Activated naive CD4-positive, alpha-beta T cell treated with anti-CD3 and anti-CD28 coated beads for 36 hours (primary cell): ENCODE measurements at regions not wholly inside any gene's neighbourhood (a gene's known extent, or its start where the extent isn't known, plus 50 kb on each side); places are given as distances from the start of the nearest gene placed in this dataset.
A peak's percentile ranks its signal among the peaks of the same experiment; 100 is the strongest.

Source experiments
- CTCF ChIA-PET: fragments of 350-600 bp; sonication (Branson Sonifier 250); formaldehyde crosslinking; loops from one replicate; lab custom pipeline; 2021; ENCODE audit warnings: antibody characterized with exemption; lab: Charles Lee
- DNase-seq: peaks from one replicate; pipeline ENCODE4 v3.0.0-alpha.2; 2020
- H3K27ac Mint-ChIP-seq: one replicate; pipeline ENCODE4 v1.8.0; 2021; ENCODE audit warnings: mild to moderate bottlenecking, mixed read lengths
- H3K27me3 Mint-ChIP-seq: one replicate; pipeline ENCODE4 v1.8.0; 2021; ENCODE audit warnings: low read depth, mixed read lengths
- H3K36me3 Mint-ChIP-seq: one replicate; pipeline ENCODE4 v1.8.0; 2021; ENCODE audit warnings: low read depth, mixed read lengths
- H3K4me1 Mint-ChIP-seq: one replicate; pipeline ENCODE4 v1.8.0; 2021; ENCODE audit warnings: low read depth, mixed read lengths
- H3K4me3 Mint-ChIP-seq: one replicate; pipeline ENCODE4 v1.8.0; 2021; ENCODE audit warnings: mild to moderate bottlenecking, moderate library complexity, mixed read lengths
- H3K9me3 Mint-ChIP-seq: one replicate; pipeline ENCODE4 v1.8.0; 2021; ENCODE audit warnings: mixed read lengths
- intact Hi-C: fragments of 100-400 bp; cut with micrococcal nuclease; formaldehyde crosslinking; loops from one replicate; pipeline ENCODE4 v1.15.1; 2023

- no peak overlapping the region for H3K27ac Mint-ChIP-seq
- no peak for DNase-seq
- H3K36me3 Mint-ChIP-seq, result no peaks in the 10 kb centered on the region
- no peaks in the 10 kb centered on the region for H3K9me3 Mint-ChIP-seq
- intact Hi-C loops, result no loop called here
- CTCF ChIA-PET, result interaction anchor here (1.0 kb wide), 1 partner anchor 272 kb away, joined by 3 read pairs; no protein-coding TSS in a partner anchor
- H3K4me3 Mint-ChIP-seq, result no peak overlapping the region
- H3K4me1 Mint-ChIP-seq, result no peaks in the 10 kb centered on the region
- no peaks in the 10 kb centered on the region for H3K27me3 Mint-ChIP-seq
Measured at GRCh38 chr7:36018816-36019484, 134.1 kb upstream of the EEPD1 start.

GRCh38 chr7:36019538-36019937 lies 133.5 kb upstream of the EEPD1 start:
- no peak for DNase-seq
- H3K4me3 Mint-ChIP-seq, result no peak overlapping the region
- CTCF ChIA-PET, result interaction anchor here (1.0 kb wide), 1 partner anchor 272 kb away, joined by 3 read pairs; no protein-coding TSS in a partner anchor
- intact Hi-C loops, result no loop called here
- H3K27ac Mint-ChIP-seq, result no peak overlapping the region
- H3K4me1 Mint-ChIP-seq, result no peaks in the 10 kb centered on the region
- H3K27me3 Mint-ChIP-seq, result no peaks in the 10 kb centered on the region
- H3K9me3 Mint-ChIP-seq, result no peaks in the 10 kb centered on the region
- no peaks in the 10 kb centered on the region for H3K36me3 Mint-ChIP-seq

GRCh38 chr7:36019980-36020379 lies 133.1 kb upstream of the EEPD1 start:
- Mint-ChIP-seq H3K4me1 (no peaks in the 10 kb centered on the region), H3K27ac (no peak overlapping the region), H3K9me3 (no peaks in the 10 kb centered on the region), H3K36me3 (no peaks in the 10 kb centered on the region), H3K4me3 (no peak overlapping the region), H3K27me3 (no peaks in the 10 kb centered on the region)
- CTCF ChIA-PET, result interaction anchor here (1.1 kb wide), 2 partner anchors 272 to 299 kb away, joined by 3 to 5 read pairs; no protein-coding TSS in a partner anchor
- DNase-seq, result no peak
- intact Hi-C loops, result no loop called here

DNA sequence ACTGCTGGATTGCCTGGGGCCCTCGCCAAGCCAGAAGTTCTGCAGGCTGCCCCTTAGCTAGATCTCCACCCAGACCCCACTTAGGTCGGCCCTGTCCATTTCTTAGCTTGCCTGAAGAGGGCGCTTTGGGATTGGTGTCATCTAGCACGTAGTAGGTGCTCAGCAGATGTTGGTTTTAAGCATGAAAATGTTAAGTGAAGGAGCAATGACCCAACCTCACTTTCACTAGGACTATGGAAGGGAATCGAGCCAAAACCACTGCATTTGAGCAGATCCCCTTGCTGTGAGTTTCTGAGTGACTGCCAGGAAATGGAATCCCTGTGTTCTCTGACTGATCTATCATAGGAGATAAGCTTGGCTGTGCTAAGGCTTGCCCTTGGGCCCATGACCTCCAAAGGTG lies 131.7 kb upstream of the EEPD1 start:
- H3K27me3 Mint-ChIP-seq, result no peaks in the 10 kb centered on the region
- CTCF ChIA-PET, result interaction anchor here (0.8 to 1.5 kb wide), 5 partner anchors 13 to 271 kb away, joined by 3 to 7 read pairs (median 3); no protein-coding TSS in a partner anchor
- no peaks in the 10 kb centered on the region for H3K36me3 Mint-ChIP-seq
- H3K4me1 Mint-ChIP-seq, result no peaks in the 10 kb centered on the region
- no peak overlapping the region for H3K27ac Mint-ChIP-seq
- intact Hi-C loops, result loop anchor here (1.0 kb wide), 1 partner anchor 270 kb away; no protein-coding TSS in a partner anchor
- H3K9me3 Mint-ChIP-seq, result no peaks in the 10 kb centered on the region
- H3K4me3 Mint-ChIP-seq, result no peak overlapping the region
- peak; percentile 38 for DNase-seq

DNA sequence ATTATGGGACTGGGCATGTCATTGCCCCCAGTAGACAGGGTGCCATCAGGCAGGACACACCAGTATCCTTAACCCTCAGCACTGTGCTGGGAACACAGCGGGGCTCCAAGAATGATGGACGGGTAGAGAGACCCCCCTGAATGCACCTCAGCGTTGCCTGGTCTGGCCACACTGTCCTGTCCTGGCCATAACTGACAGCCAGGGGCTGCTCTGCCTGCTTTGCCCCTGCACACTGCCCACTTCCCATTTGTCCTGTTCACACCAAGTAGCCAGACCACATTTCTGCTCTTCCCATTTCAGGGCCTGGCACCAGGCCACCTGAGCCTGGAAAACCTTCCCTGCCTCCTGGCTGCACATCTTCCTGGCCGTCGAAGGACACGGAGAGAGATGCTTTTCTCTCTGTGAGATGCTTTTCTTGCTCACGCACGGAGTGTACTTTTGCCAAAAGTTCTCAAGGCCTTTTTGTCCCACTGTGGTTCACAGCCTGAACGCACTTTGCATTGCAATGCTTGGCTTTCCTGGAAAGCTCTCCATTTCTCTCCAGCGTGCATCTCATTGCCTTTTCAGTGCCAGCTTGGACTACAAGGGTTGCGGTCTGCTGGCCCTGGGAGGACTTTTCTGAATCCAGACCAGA lies 131.0 kb upstream of the EEPD1 start:
- no peaks in the 10 kb centered on the region for H3K9me3 Mint-ChIP-seq
- H3K36me3 Mint-ChIP-seq, result no peaks in the 10 kb centered on the region
- intact Hi-C loops, result loop anchor here (1.0 kb wide), 1 partner anchor 269 kb away; no protein-coding TSS in a partner anchor
- no peak overlapping the region for H3K27ac Mint-ChIP-seq
- no peaks in the 10 kb centered on the region for H3K4me1 Mint-ChIP-seq
- H3K4me3 Mint-ChIP-seq, result no peak overlapping the region
- H3K27me3 Mint-ChIP-seq, result no peaks in the 10 kb centered on the region
- CTCF ChIA-PET, result interaction anchor here (0.9 to 1.5 kb wide), 2 partner anchors 93 to 266 kb away, joined by 3 to 7 read pairs; no protein-coding TSS in a partner anchor
- no peak for DNase-seq

GRCh38 chr7:36023033-36023560 lies 130.0 kb upstream of the EEPD1 start:
- Mint-ChIP-seq H3K9me3 (no peaks in the 10 kb centered on the region), H3K27me3 (peaks cover 4% of the 10 kb centered on the region), H3K27ac (no peak overlapping the region), H3K36me3 (no peaks in the 10 kb centered on the region), H3K4me1 (no peaks in the 10 kb centered on the region), H3K4me3 (no peak overlapping the region)
- CTCF ChIA-PET, result no interaction called here
- no peak for DNase-seq
- intact Hi-C loops, result no loop called here

DNA sequence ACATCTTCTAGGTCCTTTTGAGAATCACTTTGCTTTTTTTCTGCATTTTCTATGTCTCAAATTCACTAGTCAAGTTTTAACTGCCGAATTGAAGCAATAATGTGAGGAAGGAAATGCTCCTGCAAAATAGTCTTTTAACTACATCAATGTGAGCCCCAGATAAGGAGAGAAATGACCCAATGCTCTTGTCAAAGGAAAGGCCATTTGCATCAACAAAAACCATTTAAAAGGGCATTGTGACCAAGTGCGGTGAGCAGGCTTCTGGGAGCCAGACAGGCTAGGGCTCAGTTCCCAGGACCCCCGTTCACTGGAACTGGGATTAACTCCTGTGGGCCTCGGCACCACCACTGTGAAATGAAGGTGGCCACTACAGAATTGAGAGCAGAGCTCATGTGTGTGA lies 127.9 kb upstream of the EEPD1 start:
- Mint-ChIP-seq H3K4me1 (no peaks in the 10 kb centered on the region), H3K27me3 (peaks cover 4% of the 10 kb centered on the region), H3K4me3 (no peak overlapping the region), H3K27ac (no peak overlapping the region), H3K9me3 (no peaks in the 10 kb centered on the region), H3K36me3 (no peaks in the 10 kb centered on the region)
- intact Hi-C loops, result no loop called here
- DNase-seq, result no peak
- CTCF ChIA-PET, result no interaction called here

GRCh38 chr7:36029311-36029710 lies 123.7 kb upstream of the EEPD1 start:
- Mint-ChIP-seq H3K36me3 (no peaks in the 10 kb centered on the region), H3K27ac (no peak overlapping the region), H3K4me3 (no peak overlapping the region), H3K9me3 (no peaks in the 10 kb centered on the region), H3K27me3 (peaks cover 4% of the 10 kb centered on the region), H3K4me1 (no peaks in the 10 kb centered on the region)
- DNase-seq, result no peak
- CTCF ChIA-PET, result no interaction called here
- intact Hi-C loops, result no loop called here

DNA sequence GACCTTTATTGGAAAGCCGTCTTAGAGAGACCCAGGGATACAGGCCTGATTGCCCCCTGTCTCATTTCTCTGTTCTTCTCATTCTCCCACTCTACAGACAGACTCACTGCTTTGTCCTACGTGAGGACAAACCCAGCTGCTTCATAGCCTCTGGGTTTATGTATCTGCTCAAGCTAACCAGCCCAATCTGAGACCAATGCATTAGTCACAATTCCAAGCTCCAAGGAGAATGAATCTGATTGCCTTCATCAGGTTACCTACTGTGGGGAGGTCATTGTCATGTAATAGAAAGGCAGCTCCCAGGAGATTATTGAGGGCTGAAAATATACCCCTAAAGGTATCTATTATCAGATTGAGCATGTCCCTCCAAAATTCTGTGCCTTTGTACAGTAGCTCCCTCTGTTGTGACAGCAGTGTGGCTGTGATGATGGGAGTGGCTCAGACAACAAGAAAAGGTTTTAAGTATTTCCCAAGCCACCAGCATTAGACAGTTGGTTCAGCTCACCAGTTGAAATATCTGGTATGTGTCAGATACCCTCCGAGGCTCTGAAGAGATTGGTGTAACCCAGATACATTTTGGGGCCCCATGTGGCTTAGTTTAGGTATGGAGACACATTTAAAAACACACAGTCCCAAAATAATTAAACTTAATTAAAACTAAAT lies 123.1 kb upstream of the EEPD1 start:
- Mint-ChIP-seq H3K4me1 (no peaks in the 10 kb centered on the region), H3K36me3 (no peaks in the 10 kb centered on the region), H3K4me3 (no peak overlapping the region), H3K27me3 (peaks cover 4% of the 10 kb centered on the region), H3K27ac (no peak overlapping the region), H3K9me3 (no peaks in the 10 kb centered on the region)
- intact Hi-C loops, result no loop called here
- CTCF ChIA-PET, result no interaction called here
- no peak for DNase-seq

DNA sequence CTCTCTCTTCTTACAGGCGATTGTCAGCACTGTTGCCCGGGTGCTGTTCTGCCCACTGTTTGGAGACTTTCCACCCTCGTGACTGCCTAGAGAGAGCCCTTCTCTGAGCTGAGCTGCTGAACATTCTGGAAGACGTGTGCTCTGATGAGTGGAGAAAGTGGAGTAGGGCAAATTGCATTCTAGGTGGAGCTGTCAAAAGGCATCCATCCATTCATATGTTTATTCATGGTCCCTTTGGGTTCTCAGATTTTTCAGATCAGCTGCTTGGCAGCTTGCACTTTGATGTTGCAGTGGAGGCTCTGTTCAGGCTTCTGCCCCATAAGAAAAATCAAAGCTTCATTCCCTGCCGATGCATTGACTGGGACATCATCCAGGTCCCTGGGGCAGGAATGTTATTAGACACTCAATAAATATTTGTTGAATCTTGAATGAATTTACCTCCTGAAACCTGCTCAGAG lies 120.7 kb upstream of the EEPD1 start:
- H3K27ac Mint-ChIP-seq, result no peak overlapping the region
- intact Hi-C loops, result no loop called here
- no peak overlapping the region for H3K4me3 Mint-ChIP-seq
- no peaks in the 10 kb centered on the region for H3K36me3 Mint-ChIP-seq
- no peaks in the 10 kb centered on the region for H3K4me1 Mint-ChIP-seq
- H3K9me3 Mint-ChIP-seq, result no peaks in the 10 kb centered on the region
- peaks cover 4% of the 10 kb centered on the region for H3K27me3 Mint-ChIP-seq
- CTCF ChIA-PET, result no interaction called here
- DNase-seq, result no peak

DNA sequence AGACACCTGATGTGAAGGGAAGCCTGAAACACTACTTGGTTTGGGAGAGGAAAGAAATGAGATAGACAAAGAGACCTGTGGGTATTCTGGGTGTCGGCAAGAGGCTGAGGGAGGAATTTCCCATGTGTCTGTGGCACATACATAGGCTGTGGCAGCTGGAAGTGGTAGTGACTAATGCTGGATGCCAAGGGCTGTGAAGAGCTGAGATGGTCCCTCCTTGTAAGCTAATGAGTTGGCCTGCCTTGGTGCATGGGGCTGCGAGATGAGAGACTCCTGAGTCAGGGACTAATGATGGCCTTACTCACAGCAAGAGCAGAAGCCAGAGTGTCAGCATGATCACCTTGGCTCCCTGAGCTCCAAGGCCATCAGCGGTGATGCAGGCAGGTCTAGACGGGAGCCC lies 119.0 kb upstream of the EEPD1 start:
- CTCF ChIA-PET, result interaction anchor here (0.6 to 1.6 kb wide), 2 partner anchors 13 to 220 kb away, joined by 3 to 5 read pairs; no protein-coding TSS in a partner anchor
- no peaks in the 10 kb centered on the region for H3K9me3 Mint-ChIP-seq
- intact Hi-C loops, result no loop called here
- no peak overlapping the region for H3K4me3 Mint-ChIP-seq
- DNase-seq, result no peak
- no peak overlapping the region for H3K27ac Mint-ChIP-seq
- H3K4me1 Mint-ChIP-seq, result no peaks in the 10 kb centered on the region
- H3K27me3 Mint-ChIP-seq, result no peaks in the 10 kb centered on the region
- no peaks in the 10 kb centered on the region for H3K36me3 Mint-ChIP-seq

DNA sequence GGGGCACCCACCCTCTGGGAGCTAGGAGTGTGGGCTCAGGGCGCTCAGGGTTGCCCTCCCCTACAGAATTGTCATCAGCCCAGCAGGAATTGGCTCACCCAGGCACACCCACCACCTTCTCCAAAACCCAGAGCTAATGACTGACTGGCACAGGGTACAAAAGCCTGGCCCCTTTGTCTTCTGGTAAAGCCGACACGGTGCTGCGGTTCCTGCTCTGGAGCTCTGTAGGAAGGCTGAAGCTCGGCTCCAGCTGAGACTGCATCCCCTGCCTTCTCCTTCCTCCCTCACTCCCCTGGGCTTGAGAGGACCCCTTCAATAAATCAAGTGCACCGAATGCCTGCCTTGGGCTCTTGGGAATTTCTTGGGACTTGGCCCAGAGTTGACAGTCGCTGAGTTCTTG lies 117.9 kb upstream of the EEPD1 start:
- no peaks in the 10 kb centered on the region for H3K27me3 Mint-ChIP-seq
- CTCF ChIA-PET, result interaction anchor here (1.6 kb wide), 1 partner anchor 14 kb away, joined by 5 read pairs; no protein-coding TSS in a partner anchor
- DNase-seq, result no peak
- no peak overlapping the region for H3K27ac Mint-ChIP-seq
- intact Hi-C loops, result no loop called here
- H3K9me3 Mint-ChIP-seq, result no peaks in the 10 kb centered on the region
- H3K36me3 Mint-ChIP-seq, result no peaks in the 10 kb centered on the region
- no peak overlapping the region for H3K4me3 Mint-ChIP-seq
- H3K4me1 Mint-ChIP-seq, result no peaks in the 10 kb centered on the region
